ENCODE measurements at regions not wholly inside any gene's neighbourhood (a gene's known extent, or its start where the extent isn't known, plus 50 kb on each side); places are given as distances from the start of the nearest gene placed in this dataset.

DNA sequence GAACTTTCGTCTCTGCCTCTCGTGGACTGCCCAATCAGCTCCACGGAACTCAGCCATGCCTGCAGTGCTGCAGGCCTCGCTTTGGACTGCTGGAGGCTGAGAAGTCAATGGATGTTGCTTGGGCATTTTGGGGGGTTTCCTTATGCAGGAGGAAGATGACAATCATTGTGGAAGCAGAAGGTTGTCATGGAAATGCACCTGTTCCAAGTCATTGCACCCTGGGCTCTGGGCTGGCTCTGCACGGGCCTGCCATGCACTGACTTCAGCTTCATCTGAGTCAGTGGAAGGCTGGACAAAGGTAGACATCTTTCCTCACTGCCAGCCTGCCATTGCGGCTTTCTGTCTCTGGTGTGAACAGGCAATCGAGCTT lies 217.3 kb downstream of the RPS24 start:
- no peak for DNase-seq (ENCODE audit: low spot score)
- Histone ChIP-seq H3K9me3 (no peaks in the 10 kb centered on the region), H3K27me3 (replicated peaks; ENCODE audit: insufficient read depth) (no peaks in the 10 kb centered on the region), H3K4me1 (ENCODE audit: control insufficient read depth in 1 of 2, low read depth in 2 of 2) (peaks cover 5 to 17% of the 10 kb centered on the region in 2 donors), H3K27ac (no peak overlapping the region), H3K4me3 (no peak overlapping the region), H3K36me3 (no peaks in the 10 kb centered on the region)
- ATAC-seq (ENCODE audit: insufficient number of reproducible peaks, low FRiP score, low read depth), result no peak
- TF ChIP-seq CTCF (IDR thresholded peaks at IDR 0.05), result no peak

- Histone ChIP-seq H3K9me3 (no peaks in the 10 kb centered on the region), H3K27ac (no peak overlapping the region), H3K4me1 (ENCODE audit: control insufficient read depth in 1 of 2, low read depth in 2 of 2) (peaks cover 9 to 27% of the 10 kb centered on the region in 2 donors), H3K36me3 (no peaks in the 10 kb centered on the region), H3K27me3 (replicated peaks; ENCODE audit: insufficient read depth) (no peaks in the 10 kb centered on the region), H3K4me3 (no peak overlapping the region)
- no peak for TF ChIP-seq CTCF (IDR thresholded peaks at IDR 0.05)
- no peak for ATAC-seq (ENCODE audit: insufficient number of reproducible peaks, low FRiP score, low read depth)
- no peak for DNase-seq (ENCODE audit: low spot score)
Measured at GRCh38 chr10:78252286-78252685, 218.6 kb downstream of the RPS24 start.

DNA sequence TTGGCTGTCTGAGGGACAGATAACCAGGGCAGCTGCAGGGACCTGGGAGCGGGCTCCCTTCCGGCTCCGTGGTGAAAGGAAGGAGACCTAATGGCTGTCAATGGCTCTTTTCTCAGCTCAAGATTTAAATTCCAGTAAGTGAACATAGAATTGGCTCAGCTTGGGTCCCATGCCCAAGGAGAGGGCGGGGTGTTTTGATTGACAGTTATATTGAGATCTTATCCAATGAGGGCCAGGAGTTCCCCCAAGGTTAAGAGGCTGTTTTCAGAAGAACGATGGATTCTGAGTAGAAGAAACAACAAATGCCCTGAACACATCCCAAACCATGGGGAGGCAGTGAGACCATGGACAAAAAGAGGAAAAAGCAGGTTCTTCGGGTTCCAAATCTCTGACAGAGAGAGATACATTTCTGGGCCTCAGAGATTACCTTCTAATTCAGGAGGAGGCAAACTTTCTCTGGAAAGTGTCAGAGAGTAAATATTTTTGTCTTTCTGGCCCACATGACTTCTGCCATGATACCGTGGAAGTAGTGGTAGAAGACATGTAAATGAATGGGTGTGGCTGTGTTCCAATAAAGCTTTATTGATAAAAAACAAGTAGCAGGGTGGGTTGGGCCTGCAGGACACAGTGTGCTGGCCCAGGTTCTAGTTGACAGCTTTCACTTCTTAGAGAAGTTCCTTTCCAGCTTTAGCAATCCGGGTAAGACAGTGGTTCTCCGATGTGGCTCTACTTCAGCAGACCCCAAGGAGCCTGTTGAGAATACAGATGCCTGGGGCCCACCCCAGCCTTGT lies 219.6 kb downstream of the RPS24 start:
- DNase-seq (ENCODE audit: low spot score) (no peak), ATAC-seq (ENCODE audit: insufficient number of reproducible peaks, low FRiP score, low read depth) (no peak)
- TF ChIP-seq CTCF (IDR thresholded peaks at IDR 0.05), result no peak
- Histone ChIP-seq H3K9me3 (no peaks in the 10 kb centered on the region), H3K27me3 (replicated peaks; ENCODE audit: insufficient read depth) (no peaks in the 10 kb centered on the region), H3K27ac (no peak overlapping the region), H3K4me3 (no peak overlapping the region), H3K4me1 (ENCODE audit: control insufficient read depth in 1 of 2, low read depth in 2 of 2) (peaks cover 7 to 21% of the 10 kb centered on the region in 2 donors), H3K36me3 (no peaks in the 10 kb centered on the region)

GRCh38 chr10:78254013-78254412 lies 220.3 kb downstream of the RPS24 start:
- Histone ChIP-seq H3K27ac (no peak overlapping the region), H3K4me3 (no peak overlapping the region), H3K4me1 (ENCODE audit: control insufficient read depth in 1 of 2, low read depth in 2 of 2) (peaks cover 7 to 17% of the 10 kb centered on the region in 2 donors), H3K9me3 (no peaks in the 10 kb centered on the region), H3K27me3 (replicated peaks; ENCODE audit: insufficient read depth) (no peaks in the 10 kb centered on the region), H3K36me3 (no peaks in the 10 kb centered on the region)
- ATAC-seq (ENCODE audit: insufficient number of reproducible peaks, low FRiP score, low read depth), result no peak
- no peak for DNase-seq (ENCODE audit: low spot score)
- no peak for TF ChIP-seq CTCF (IDR thresholded peaks at IDR 0.05)

GRCh38 chr10:78255214-78255613 lies 221.6 kb downstream of the RPS24 start:
- no peaks in the 10 kb centered on the region for H3K27me3 ChIP-seq (replicated peaks; ENCODE audit: insufficient read depth)
- no peaks in the 10 kb centered on the region for H3K36me3 ChIP-seq
- no peak for TF ChIP-seq CTCF (IDR thresholded peaks at IDR 0.05)
- DNase-seq (ENCODE audit: low spot score) (no peak), ATAC-seq (ENCODE audit: insufficient number of reproducible peaks, low FRiP score, low read depth) (no peak)
- peaks cover 7 to 17% of the 10 kb centered on the region in 2 donors for H3K4me1 ChIP-seq (ENCODE audit: control insufficient read depth in 1 of 2, low read depth in 2 of 2)
- no peaks in the 10 kb centered on the region for H3K9me3 ChIP-seq
- H3K4me3 ChIP-seq, result no peak overlapping the region
- H3K27ac ChIP-seq, result peak overlapping the region; percentile 56 to 79

Measured in thoracic aorta (tissue), 2 donors.